Breast epithelium (tissue), 3 donors: ENCODE measurements at regions not wholly inside any gene's neighbourhood (a gene's known extent, or its start where the extent isn't known, plus 50 kb on each side); places are given as distances from the start of the nearest gene placed in this dataset.

Source experiments
- CTCF ChIP-seq, 3 donors: fragments of 450-650 bp; IDR thresholded peaks; one replicate each; pipeline ENCODE4 v1.5.1; 2016 to 2017; ENCODE audit warnings: antibody characterized with exemption in 3 of 3, mild to moderate bottlenecking in 3 of 3, moderate library complexity in 3 of 3
- POLR2A ChIP-seq: fragments of 450-650 bp; IDR thresholded peaks from one replicate; pipeline ENCODE4 v1.6.1; 2016; ENCODE audit warnings: antibody characterized with exemption, mild to moderate bottlenecking, moderate library complexity
- POLR2AphosphoS5 ChIP-seq, 3 donors: sonication (generic); formaldehyde crosslinking; IDR thresholded peaks; one replicate each; pipeline ENCODE4 v1.6.1; 2017; ENCODE audit warnings: antibody characterized with exemption in 3 of 3

DNA sequence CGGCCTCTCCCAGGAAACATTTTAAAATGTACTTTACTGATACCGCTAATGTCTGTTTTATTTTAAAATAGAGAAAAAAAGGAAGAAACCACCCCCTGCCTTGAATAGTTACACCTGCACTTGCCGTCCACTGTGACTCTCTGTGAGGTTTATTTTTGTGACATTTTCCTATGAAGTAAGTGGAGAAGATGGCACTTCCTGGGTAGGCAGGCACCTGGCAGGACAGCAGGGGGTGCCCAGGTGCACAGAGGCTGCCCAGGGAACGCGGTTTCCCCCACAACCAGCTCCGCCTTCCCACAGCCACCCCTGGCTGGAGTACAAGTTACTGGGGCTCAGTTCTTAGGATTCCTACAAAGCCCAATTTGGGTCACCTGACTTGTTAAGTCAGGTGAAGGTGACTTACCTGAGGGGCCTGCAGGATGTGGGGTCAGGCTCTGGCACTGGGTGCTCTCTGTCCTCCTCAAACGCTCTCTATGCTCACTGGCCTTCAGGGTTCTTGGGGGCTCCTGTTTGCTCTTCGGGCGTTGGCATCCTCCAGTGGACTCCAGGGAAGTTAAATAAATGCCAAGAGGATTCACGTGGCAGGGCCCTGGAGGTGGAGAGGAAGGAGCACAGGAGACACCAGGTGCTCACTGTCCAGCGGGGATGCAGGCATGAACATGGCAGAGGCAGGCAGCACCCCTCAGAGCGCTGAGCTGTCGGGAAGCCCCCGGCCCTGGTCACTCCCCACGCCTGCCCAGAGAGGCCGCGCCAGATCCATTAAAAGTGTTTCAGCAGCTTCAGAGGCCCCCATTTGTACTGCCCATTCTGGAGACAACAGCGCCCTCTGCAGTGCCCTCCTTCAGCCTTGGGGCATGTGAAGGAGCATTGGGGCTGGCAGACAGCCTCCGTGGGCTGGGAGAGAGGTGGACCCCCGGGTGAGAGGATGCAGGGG is 1021.2 kb downstream of the TBC1D22A start:
- no peak for TF ChIP-seq POLR2AphosphoS5 (IDR thresholded peaks at IDR 0.05)
- TF ChIP-seq CTCF (IDR thresholded peaks at IDR 0.05), result no peak
- TF ChIP-seq POLR2A, result no peak
